ENCODE measurements at regions not wholly inside any gene's neighbourhood (a gene's known extent, or its start where the extent isn't known, plus 50 kb on each side); places are given as distances from the start of the nearest gene placed in this dataset.
A peak's percentile ranks its signal among the peaks of the same experiment; 100 is the strongest.

- Mint-ChIP-seq H3K4me3 (ENCODE audit: unreplicated experiment) (no peak overlapping the region), H3K27ac (ENCODE audit: unreplicated experiment) (no peak overlapping the region), H3K27me3 (ENCODE audit: low read depth) (no peaks in the 10 kb centered on the region), H3K36me3 (ENCODE audit: low read depth) (no peaks in the 10 kb centered on the region), H3K4me1 (ENCODE audit: low read depth) (peaks cover 32% of the 10 kb centered on the region), H3K9me3 (ENCODE audit: low read depth) (no peaks in the 10 kb centered on the region)
- TF ChIP-seq CTCF (IDR thresholded peaks at IDR 0.05), result no peak
- DNase-seq (ENCODE audit: low spot score), result no peak
These were observed 154.5 kb upstream of the ZNF217 start for GRCh38 chr20:53748176-53748575.

- DNase-seq (ENCODE audit: low spot score), result no peak
- H3K9me3 Mint-ChIP-seq (ENCODE audit: low read depth), result no peaks in the 10 kb centered on the region
- no peak for TF ChIP-seq CTCF (IDR thresholded peaks at IDR 0.05)
- H3K27ac Mint-ChIP-seq (ENCODE audit: unreplicated experiment), result no peak overlapping the region
- H3K27me3 Mint-ChIP-seq (ENCODE audit: low read depth), result no peaks in the 10 kb centered on the region
- peaks cover 31% of the 10 kb centered on the region for H3K4me1 Mint-ChIP-seq (ENCODE audit: low read depth)
- no peaks in the 10 kb centered on the region for H3K36me3 Mint-ChIP-seq (ENCODE audit: low read depth)
- no peak overlapping the region for H3K4me3 Mint-ChIP-seq (ENCODE audit: unreplicated experiment)
These were observed 150.1 kb upstream of the ZNF217 start for GRCh38 chr20:53743607-53744260.

GRCh38 chr20:53742685-53743081 lies 149.0 kb upstream of the ZNF217 start:
- no peaks in the 10 kb centered on the region for H3K27me3 Mint-ChIP-seq (ENCODE audit: low read depth)
- H3K27ac Mint-ChIP-seq (ENCODE audit: unreplicated experiment), result no peak overlapping the region
- DNase-seq (ENCODE audit: low spot score), result no peak
- H3K4me1 Mint-ChIP-seq (ENCODE audit: low read depth), result peaks cover 37% of the 10 kb centered on the region
- no peaks in the 10 kb centered on the region for H3K9me3 Mint-ChIP-seq (ENCODE audit: low read depth)
- H3K4me3 Mint-ChIP-seq (ENCODE audit: unreplicated experiment), result no peak overlapping the region
- no peak for TF ChIP-seq CTCF (IDR thresholded peaks at IDR 0.05)
- no peaks in the 10 kb centered on the region for H3K36me3 Mint-ChIP-seq (ENCODE audit: low read depth)

- peak overlapping the region; percentile 37 for H3K27ac Mint-ChIP-seq (ENCODE audit: unreplicated experiment)
- DNase-seq (ENCODE audit: low spot score), result no peak
- H3K27me3 Mint-ChIP-seq (ENCODE audit: low read depth), result no peaks in the 10 kb centered on the region
- H3K36me3 Mint-ChIP-seq (ENCODE audit: low read depth), result no peaks in the 10 kb centered on the region
- H3K4me1 Mint-ChIP-seq (ENCODE audit: low read depth), result peaks cover 47% of the 10 kb centered on the region
- TF ChIP-seq CTCF (IDR thresholded peaks at IDR 0.05), result no peak
- H3K4me3 Mint-ChIP-seq (ENCODE audit: unreplicated experiment), result no peak overlapping the region
- H3K9me3 Mint-ChIP-seq (ENCODE audit: low read depth), result no peaks in the 10 kb centered on the region
These were observed 148.0 kb upstream of the ZNF217 start for GRCh38 chr20:53741726-53742028.

- no peak for TF ChIP-seq CTCF (IDR thresholded peaks at IDR 0.05)
- Mint-ChIP-seq H3K9me3 (ENCODE audit: low read depth) (no peaks in the 10 kb centered on the region), H3K27ac (ENCODE audit: unreplicated experiment) (peak overlapping the region; percentile 94), H3K27me3 (ENCODE audit: low read depth) (no peaks in the 10 kb centered on the region), H3K4me3 (ENCODE audit: unreplicated experiment) (peak overlapping the region; percentile 64), H3K36me3 (ENCODE audit: low read depth) (no peaks in the 10 kb centered on the region), H3K4me1 (ENCODE audit: low read depth) (peaks cover 62% of the 10 kb centered on the region)
- no peak for DNase-seq (ENCODE audit: low spot score)
These were observed 146.5 kb upstream of the ZNF217 start for GRCh38 chr20:53739799-53740785.
